Neuronal stem cell (in vitro differentiated cells): ENCODE measurements at regions not wholly inside any gene's neighbourhood (a gene's known extent, or its start where the extent isn't known, plus 50 kb on each side); places are given as distances from the start of the nearest gene placed in this dataset.
A peak's percentile ranks its signal among the peaks of the same experiment; 100 is the strongest.

Experiments used
- DNase-seq: peaks from one replicate; pipeline ENCODE4 v3.0.0-alpha.2; 2013; ENCODE audit warnings: low spot score
- H2AFZ ChIP-seq: one replicate; pipeline ENCODE4 v1.6.1; 2013; ENCODE audit warnings: mild to moderate bottlenecking, low read length, inconsistent platforms
- H2AK5ac ChIP-seq: 2 replicates; pipeline ENCODE4 v1.6.1; 2013; ENCODE audit warnings: low read depth, mild to moderate bottlenecking, inconsistent platforms, low read length, moderate library complexity, mixed read lengths
- H2BK120ac ChIP-seq: 2 replicates; pipeline ENCODE4 v1.6.1; 2013; ENCODE audit warnings: low read depth, mild to moderate bottlenecking, inconsistent platforms, low read length, moderate library complexity, mixed read lengths
- H2BK12ac ChIP-seq: one replicate; pipeline ENCODE4 v1.6.1; 2013; ENCODE audit warnings: low read length, inconsistent platforms
- H2BK15ac ChIP-seq: 2 replicates; pipeline ENCODE4 v1.6.1; 2013; ENCODE audit warnings: mild to moderate bottlenecking, low read length, inconsistent platforms, mixed read lengths
- H2BK5ac ChIP-seq: one replicate; pipeline ENCODE4 v1.6.1; 2013; ENCODE audit warnings: inconsistent platforms, mild to moderate bottlenecking, low read length, moderate library complexity
- H3K14ac ChIP-seq: one replicate; pipeline ENCODE4 v1.6.1; 2013; ENCODE audit warnings: low read length, inconsistent platforms
- H3K18ac ChIP-seq: 2 replicates; pipeline ENCODE4 v1.6.1; 2013; ENCODE audit warnings: low read length, inconsistent platforms
- H3K23ac ChIP-seq: 2 replicates; pipeline ENCODE4 v1.6.1; 2013; ENCODE audit warnings: low read depth, mild to moderate bottlenecking, mixed read lengths, low read length, inconsistent platforms; ENCODE audit not compliant: poor library complexity
- H3K27ac ChIP-seq: replicated peaks from 3 replicates; pipeline ENCODE4 v1.5.1; 2013; ENCODE audit warnings: low read length, inconsistent platforms
- H3K27me3 ChIP-seq, 3 experiments: 2 replicates each; pipeline ENCODE4 v1.6.1; 2013; ENCODE audit warnings: low read length in 3 of 3, mild to moderate bottlenecking in 2 of 3, inconsistent platforms in 1 of 3, low read depth in 1 of 3, mixed read lengths in 1 of 3, moderate library complexity in 1 of 3; ENCODE audit not compliant: control insufficient read depth in 3 of 3, insufficient read depth in 3 of 3
- H3K36me3 ChIP-seq, 2 donors: replicated peaks in 1 of 2; 2 replicates each; pipeline ENCODE4 v1.6.1; 2013; ENCODE audit warnings: low read length in 2 of 2; ENCODE audit not compliant: control insufficient read depth in 2 of 2, insufficient read depth in 2 of 2
- H3K4ac ChIP-seq: 2 replicates; pipeline ENCODE4 v1.6.1; 2013; ENCODE audit warnings: inconsistent platforms, mild to moderate bottlenecking, low read length, moderate library complexity
- H3K4me1 ChIP-seq, 2 donors: 1 replicate in 1 of 2; 2 replicates in 1 of 2; pipeline ENCODE4 v1.6.1; 2013; ENCODE audit warnings: low read length in 2 of 2, low read depth in 1 of 2; ENCODE audit not compliant: control insufficient read depth in 2 of 2, insufficient read depth in 1 of 2
- H3K4me2 ChIP-seq: one replicate; pipeline ENCODE4 v1.6.1; 2013; ENCODE audit warnings: mild to moderate bottlenecking, low read length, inconsistent platforms; ENCODE audit not compliant: insufficient read depth, poor library complexity, severe bottlenecking
- H3K4me3 ChIP-seq, 2 donors: 2 replicates each; pipeline ENCODE4 v1.5.1; 2013; ENCODE audit warnings: low read length in 2 of 2, mild to moderate bottlenecking in 2 of 2, inconsistent platforms in 1 of 2, moderate library complexity in 1 of 2
- H3K79me1 ChIP-seq: one replicate; pipeline ENCODE4 v1.6.1; 2013; ENCODE audit warnings: low read depth, mild to moderate bottlenecking, inconsistent platforms, low read length, moderate library complexity
- H3K9ac ChIP-seq: one replicate; pipeline ENCODE4 v1.6.1; 2013; ENCODE audit warnings: mild to moderate bottlenecking, low read depth, low read length, inconsistent platforms; ENCODE audit not compliant: poor library complexity
- H3K9me3 ChIP-seq, 2 donors: replicated peaks in 1 of 2; 2 replicates each; pipeline versions ENCODE3 to v1.6.1; 2013; ENCODE audit warnings: low read length in 2 of 2, mild to moderate bottlenecking in 2 of 2, inconsistent platforms in 1 of 2, low read depth in 1 of 2, mixed read lengths in 1 of 2, moderate library complexity in 1 of 2; ENCODE audit not compliant: control insufficient read depth in 2 of 2, insufficient read depth in 1 of 2
- H4K8ac ChIP-seq: one replicate; pipeline ENCODE4 v1.6.1; 2013; ENCODE audit warnings: low read depth, mild to moderate bottlenecking, inconsistent platforms, low read length, moderate library complexity
- H4K91ac ChIP-seq: one replicate; pipeline ENCODE4 v1.6.1; 2013; ENCODE audit warnings: low read length, low read depth, mild to moderate bottlenecking, inconsistent platforms; ENCODE audit not compliant: poor library complexity
- WGBS, 2 donors: extraction: QIAGEN DNeasy Blood & Tissue Kit; methylation state at CpG; one replicate each; pipeline ENCODE4 v1.1.7; 2013; ENCODE audit warnings: missing lambda C conversion rate in 2 of 2, mixed read lengths in 1 of 2; ENCODE audit not compliant: insufficient read length in 2 of 2, insufficient replicate concordance in 1 of 2; ENCODE audit errors: extremely low coverage in 2 of 2; 5-methylcytosine and 5-hydroxymethylcytosine counted together

DNA sequence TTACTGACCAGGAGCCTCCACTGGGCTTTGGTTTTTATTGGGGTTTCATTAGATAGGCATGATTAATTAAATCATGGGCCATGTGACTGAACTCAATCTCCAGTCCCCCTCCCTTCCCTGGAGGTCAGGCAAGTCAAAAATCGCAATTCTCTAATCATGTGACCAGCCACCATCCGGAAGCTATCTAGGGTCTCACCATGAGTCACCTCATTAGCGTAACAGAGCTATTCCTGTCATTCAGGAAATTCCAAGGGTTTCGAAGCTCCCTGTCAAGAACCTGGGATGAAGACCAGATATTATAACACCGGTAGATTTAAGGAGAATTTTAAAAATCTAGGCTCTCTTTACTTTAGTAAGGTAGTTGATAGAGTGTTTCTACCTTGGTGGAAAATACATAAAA, 180.3 kb upstream of the TCF4 start:
- H3K4me2 ChIP-seq = no peak overlapping the region
- H3K27ac ChIP-seq = no peak overlapping the region
- H3K36me3 ChIP-seq = no peaks in the 10 kb centered on the region
- H3K23ac ChIP-seq = no peak overlapping the region
- H3K18ac ChIP-seq = no peak overlapping the region
- no peak for DNase-seq
- H3K4ac ChIP-seq = no peak overlapping the region
- H2BK5ac ChIP-seq = no peak overlapping the region
- peaks cover 0 to 5% of the 10 kb centered on the region in 2 donors for H3K9me3 ChIP-seq
- no peaks in the 10 kb centered on the region for H3K79me1 ChIP-seq
- no peak overlapping the region for H3K14ac ChIP-seq
- H2AFZ ChIP-seq = peak overlapping the region; percentile 64
- H4K91ac ChIP-seq = no peak overlapping the region
- no CpG with 5 or more reads among the region's 5 CpGs for WGBS, 2 donors
- H3K4me3 ChIP-seq = no peak overlapping the region
- H3K4me1 ChIP-seq = peaks cover 0 to 10% of the 10 kb centered on the region in 2 donors
- H2BK120ac ChIP-seq = no peak overlapping the region
- no peak overlapping the region for H3K9ac ChIP-seq
- H2BK12ac ChIP-seq = no peak overlapping the region
- H3K27me3 ChIP-seq = no peaks in the 10 kb centered on the region
- H2AK5ac ChIP-seq = no peak overlapping the region
- H4K8ac ChIP-seq = no peak overlapping the region
- no peak overlapping the region for H2BK15ac ChIP-seq

- H3K18ac ChIP-seq = no peak overlapping the region
- no peak overlapping the region for H3K23ac ChIP-seq
- H3K4me1 ChIP-seq = peaks cover 0 to 10% of the 10 kb centered on the region in 2 donors
- H2BK15ac ChIP-seq = no peak overlapping the region
- no peak overlapping the region for H2AK5ac ChIP-seq
- H3K36me3 ChIP-seq = no peaks in the 10 kb centered on the region
- no peak overlapping the region for H3K27ac ChIP-seq
- no peaks in the 10 kb centered on the region for H3K79me1 ChIP-seq
- H2BK12ac ChIP-seq = no peak overlapping the region
- H3K4me3 ChIP-seq = no peak overlapping the region
- H3K9me3 ChIP-seq = peaks cover 1 to 5% of the 10 kb centered on the region in 2 donors
- H2BK5ac ChIP-seq = no peak overlapping the region
- no peak overlapping the region for H4K91ac ChIP-seq
- no peak for DNase-seq
- no peak overlapping the region for H3K4ac ChIP-seq
- WGBS, 2 donors = no CpG with 5 or more reads among the region's 5 CpGs
- H4K8ac ChIP-seq = no peak overlapping the region
- no peak overlapping the region for H3K9ac ChIP-seq
- H2BK120ac ChIP-seq = no peak overlapping the region
- H3K27me3 ChIP-seq = no peaks in the 10 kb centered on the region
- H3K4me2 ChIP-seq = no peak overlapping the region
- no peak overlapping the region for H3K14ac ChIP-seq
- peak overlapping the region; percentile 10 for H2AFZ ChIP-seq
Observed at GRCh38 chr18:55764386-55764785, 176.4 kb upstream of the TCF4 start.

GRCh38 chr18:55763805-55764204, 175.8 kb upstream of the TCF4 start:
- Histone ChIP-seq H3K27ac (no peak overlapping the region), H3K4me1 (peaks cover 0 to 10% of the 10 kb centered on the region in 2 donors), H3K18ac (no peak overlapping the region), H3K79me1 (no peaks in the 10 kb centered on the region), H3K4me3 (no peak overlapping the region), H2BK5ac (no peak overlapping the region), H3K27me3 (no peaks in the 10 kb centered on the region), H2BK15ac (no peak overlapping the region), H3K23ac (no peak overlapping the region), H4K91ac (no peak overlapping the region), H2BK120ac (no peak overlapping the region), H4K8ac (no peak overlapping the region), H3K36me3 (no peaks in the 10 kb centered on the region), H2AK5ac (no peak overlapping the region), H3K4ac (no peak overlapping the region), H3K4me2 (no peak overlapping the region), H2BK12ac (no peak overlapping the region), H2AFZ (no peak overlapping the region), H3K9ac (no peak overlapping the region), H3K9me3 (peaks cover 1 to 5% of the 10 kb centered on the region in 2 donors), H3K14ac (no peak overlapping the region)
- WGBS, 2 donors = no CpG with 5 or more reads among the region's 4 CpGs
- DNase-seq = no peak

GRCh38 chr18:55763298-55763697, 175.3 kb upstream of the TCF4 start:
- Histone ChIP-seq H3K36me3 (no peaks in the 10 kb centered on the region), H3K9me3 (peaks cover 1 to 5% of the 10 kb centered on the region in 2 donors), H3K4me3 (no peak overlapping the region), H2BK15ac (no peak overlapping the region), H4K91ac (no peak overlapping the region), H3K79me1 (no peaks in the 10 kb centered on the region), H4K8ac (no peak overlapping the region), H2BK120ac (no peak overlapping the region), H3K9ac (no peak overlapping the region), H3K14ac (no peak overlapping the region), H3K4me1 (peaks cover 0 to 9% of the 10 kb centered on the region in 2 donors), H2AFZ (no peak overlapping the region), H2AK5ac (no peak overlapping the region), H3K4me2 (no peak overlapping the region), H3K18ac (no peak overlapping the region), H3K4ac (no peak overlapping the region), H3K27ac (no peak overlapping the region), H3K23ac (no peak overlapping the region), H3K27me3 (no peaks in the 10 kb centered on the region), H2BK12ac (no peak overlapping the region), H2BK5ac (no peak overlapping the region)
- no CpG with 5 or more reads among the region's 2 CpGs for WGBS, 2 donors
- DNase-seq = no peak
